CD1c-positive myeloid dendritic cell (primary cell): ENCODE measurements at regions not wholly inside any gene's neighbourhood (a gene's known extent, or its start where the extent isn't known, plus 50 kb on each side); places are given as distances from the start of the nearest gene placed in this dataset.
"Not testable (repeated sequence)": the region's sequence is repeated elsewhere in the genome, so short reads cannot be mapped to it uniquely, and the experiment has no call there.

Source experiments
- DNase-seq: peaks from one replicate; pipeline ENCODE4 v3.0.0-alpha.2; 2016; ENCODE audit errors: extremely low spot score

- DNase-seq: no peak
Observed at GRCh38 chr6:76843054-76843822, 620.1 kb downstream of the HTR1B start.

DNA sequence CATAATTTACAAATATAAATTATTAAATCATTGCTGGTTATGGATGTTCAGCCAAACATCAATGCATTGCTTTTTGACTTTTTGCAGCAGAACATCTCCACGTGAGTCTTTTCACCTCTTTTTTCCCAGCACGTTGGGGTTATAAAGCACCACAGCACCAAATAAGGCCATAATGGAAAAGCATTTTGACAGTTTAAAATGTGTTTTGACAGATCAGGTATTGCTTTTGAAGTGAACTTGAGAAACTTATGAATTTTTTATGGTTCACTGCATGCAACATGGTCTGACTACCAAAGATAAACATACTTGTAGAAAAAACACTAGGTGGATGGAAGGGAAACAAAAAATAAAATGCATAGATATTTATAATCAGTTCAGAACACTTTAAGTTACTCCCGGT is 622.4 kb downstream of the HTR1B start:
- DNase-seq: no peak

- no peak for DNase-seq
Observed at GRCh38 chr6:76840041-76840745, 623.1 kb downstream of the HTR1B start.

- DNase-seq: no peak
Observed at GRCh38 chr6:76839505-76839904, 623.8 kb downstream of the HTR1B start.

GRCh38 chr6:76837564-76837963 is 625.7 kb downstream of the HTR1B start:
- no peak for DNase-seq

DNA sequence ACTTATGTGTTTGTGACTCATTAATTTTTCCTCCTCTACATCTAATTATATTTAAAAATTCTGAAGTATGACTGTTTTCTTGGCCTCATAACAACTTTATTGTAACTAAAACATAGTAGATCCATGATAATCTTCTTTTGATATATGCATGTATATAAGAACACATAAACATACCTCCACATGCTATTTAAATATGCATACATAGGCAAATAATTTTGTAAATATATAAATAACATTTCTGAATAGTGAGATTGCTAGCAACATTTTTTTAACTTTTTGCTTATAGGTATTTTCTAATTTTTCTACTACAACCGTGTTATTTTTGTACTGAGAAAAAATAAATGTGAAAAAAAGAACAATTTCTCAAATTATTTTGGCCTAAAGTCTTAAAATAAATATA is 627.6 kb downstream of the HTR1B start:
- DNase-seq: no peak

DNA sequence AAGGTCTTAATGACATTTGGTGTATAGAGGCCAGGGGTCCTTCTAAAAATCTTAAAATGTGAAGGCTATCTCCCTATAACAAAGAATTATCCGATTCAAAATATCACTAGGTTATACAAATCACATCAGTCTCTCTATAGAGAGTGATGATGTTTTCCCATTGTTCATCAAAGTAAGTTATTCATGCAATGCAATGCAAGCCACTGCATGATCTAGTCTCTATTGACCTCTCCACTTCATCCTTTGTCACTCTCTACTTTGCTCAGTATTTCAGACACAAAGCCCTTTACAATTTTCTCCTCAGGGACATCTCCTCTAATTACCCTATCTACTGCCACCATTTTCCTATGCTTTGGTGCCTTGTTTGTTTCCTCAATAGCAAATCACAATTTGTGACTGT is 628.0 kb downstream of the HTR1B start:
- DNase-seq: no peak

DNA sequence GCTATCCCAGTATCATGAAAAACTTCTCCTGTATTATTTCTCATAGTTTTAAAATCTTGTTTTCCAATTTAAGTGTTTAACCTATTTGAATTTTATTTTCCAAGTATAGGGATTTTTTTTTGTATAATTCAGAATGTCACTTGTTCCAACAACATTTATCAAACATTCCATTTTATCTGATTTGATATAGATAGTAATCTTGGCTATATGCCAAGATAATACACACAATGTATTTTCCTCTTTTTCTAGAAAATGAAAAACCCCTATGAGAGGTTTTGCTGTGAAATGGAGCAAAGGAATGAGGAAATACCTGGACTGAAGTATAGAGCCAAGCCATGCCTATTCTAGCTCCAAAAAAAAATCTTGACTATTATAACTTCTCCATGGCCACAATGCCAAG is 628.9 kb downstream of the HTR1B start:
- no peak for DNase-seq

DNA sequence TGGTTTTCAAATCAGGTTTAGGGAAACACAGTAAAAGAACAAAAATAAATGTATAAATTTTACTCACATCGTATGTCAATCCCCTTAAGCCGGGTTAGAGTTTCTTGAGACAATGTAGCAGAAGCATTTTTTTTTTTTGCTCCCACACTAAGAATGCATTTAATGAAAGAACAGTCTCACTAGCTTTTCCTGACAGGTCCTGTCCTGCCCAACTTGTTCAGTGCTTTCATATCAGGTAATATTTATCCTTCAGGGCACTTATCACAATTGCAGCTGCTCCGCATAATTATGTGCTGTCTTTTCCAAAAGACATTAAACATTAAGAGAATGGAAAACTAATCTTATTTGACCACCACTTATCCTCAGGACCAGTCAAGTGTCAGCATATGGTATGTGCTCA is 632.0 kb downstream of the HTR1B start:
- DNase-seq: no peak

GRCh38 chr6:76823578-76823977 is 639.7 kb downstream of the HTR1B start:
- not testable (repeated sequence) for DNase-seq

GRCh38 chr6:76818451-76818850 is 644.8 kb downstream of the HTR1B start:
- DNase-seq: no peak

GRCh38 chr6:76817429-76817828 is 645.9 kb downstream of the HTR1B start:
- DNase-seq: no peak

DNA sequence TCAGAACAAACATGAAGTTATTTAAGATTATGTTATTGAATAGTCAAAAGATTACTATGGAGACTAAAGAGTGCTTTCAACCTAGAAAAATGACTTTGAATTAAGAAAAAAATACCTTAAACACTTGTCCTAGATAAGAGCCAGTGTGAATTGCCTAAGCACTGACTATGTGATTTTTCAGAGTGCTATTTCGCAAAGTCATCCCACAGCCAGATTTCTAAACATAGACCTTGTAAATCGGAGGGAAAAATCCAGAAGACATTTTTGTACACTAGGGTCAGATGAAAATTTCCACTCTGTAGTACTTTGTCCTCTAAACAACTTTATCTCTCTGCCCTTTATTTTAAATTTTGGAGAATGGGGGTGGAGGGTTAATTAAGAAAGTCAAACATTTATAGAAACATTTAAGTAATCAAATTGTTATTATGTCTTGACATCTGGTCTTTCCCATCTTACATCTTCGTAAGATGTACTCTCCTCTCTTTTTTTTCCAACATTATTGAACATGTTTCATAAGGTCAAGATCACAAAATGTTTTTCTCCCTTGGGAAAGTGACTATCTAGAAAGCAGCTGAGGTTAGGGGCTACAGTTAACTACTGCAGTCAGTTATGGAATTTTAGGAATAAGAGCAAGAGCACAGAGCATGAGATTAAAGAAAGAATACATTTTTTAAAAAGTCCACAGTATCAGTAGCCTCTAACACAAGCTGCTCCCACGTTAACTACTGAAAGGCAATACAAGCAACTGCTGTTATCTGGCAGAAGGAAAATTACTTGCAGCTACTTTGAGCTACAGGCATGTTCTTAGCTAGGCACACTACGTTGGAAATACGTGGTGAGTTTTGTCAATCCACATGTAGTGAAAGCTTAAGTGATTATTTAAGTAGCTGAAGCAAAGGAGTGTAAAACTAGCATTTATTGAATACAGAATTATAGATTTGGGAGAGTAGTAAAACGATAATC is 648.5 kb downstream of the HTR1B start:
- DNase-seq: no peak

DNA sequence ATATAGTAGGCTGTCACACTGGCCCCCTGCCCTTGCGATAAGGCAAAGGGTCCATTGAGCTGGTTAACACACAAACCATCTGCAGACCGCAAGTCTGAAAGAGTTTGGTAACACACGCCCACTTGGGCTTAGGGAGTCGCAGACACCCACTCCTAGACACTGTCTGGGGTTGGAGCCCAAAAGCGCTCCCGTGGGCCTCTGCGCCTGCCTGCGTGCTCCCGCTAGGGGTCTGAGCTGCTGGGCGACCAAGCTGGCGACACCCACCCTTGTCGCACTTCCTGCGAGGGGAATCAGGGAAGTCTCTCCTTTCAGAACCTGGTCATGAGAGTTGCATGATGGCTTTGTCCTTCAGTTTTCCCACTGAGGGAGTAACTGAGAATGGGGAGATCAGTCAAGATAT is 653.0 kb downstream of the HTR1B start:
- DNase-seq: no peak

- no peak for DNase-seq
Observed at GRCh38 chr6:76803038-76803580, 660.2 kb downstream of the HTR1B start.

DNA sequence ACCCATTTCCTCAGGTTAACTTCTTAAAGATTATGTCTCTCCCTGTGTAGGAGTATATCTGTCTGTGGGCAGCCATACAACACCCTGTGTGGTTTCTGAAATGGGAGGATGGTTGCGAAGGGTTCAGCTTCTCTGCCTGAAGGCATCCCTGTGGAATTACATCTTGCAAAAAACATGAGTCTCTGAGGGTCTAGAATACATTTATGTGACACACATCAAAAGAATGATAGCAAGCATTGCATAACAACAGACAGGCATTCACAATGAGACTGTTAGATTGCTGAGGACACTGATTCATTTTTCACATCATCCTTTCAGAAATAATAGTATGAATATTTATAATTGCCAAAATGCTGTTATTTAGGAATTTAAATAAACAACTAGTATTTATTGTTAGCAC is 670.9 kb downstream of the HTR1B start:
- no peak for DNase-seq

- no peak for DNase-seq
Observed at GRCh38 chr6:76790881-76791280, 672.4 kb downstream of the HTR1B start.

GRCh38 chr6:76790045-76790796 is 673.1 kb downstream of the HTR1B start:
- no peak for DNase-seq

GRCh38 chr6:76789580-76789979 is 673.7 kb downstream of the HTR1B start:
- no peak for DNase-seq

GRCh38 chr6:76788155-76788554 is 675.1 kb downstream of the HTR1B start:
- no peak for DNase-seq

DNA sequence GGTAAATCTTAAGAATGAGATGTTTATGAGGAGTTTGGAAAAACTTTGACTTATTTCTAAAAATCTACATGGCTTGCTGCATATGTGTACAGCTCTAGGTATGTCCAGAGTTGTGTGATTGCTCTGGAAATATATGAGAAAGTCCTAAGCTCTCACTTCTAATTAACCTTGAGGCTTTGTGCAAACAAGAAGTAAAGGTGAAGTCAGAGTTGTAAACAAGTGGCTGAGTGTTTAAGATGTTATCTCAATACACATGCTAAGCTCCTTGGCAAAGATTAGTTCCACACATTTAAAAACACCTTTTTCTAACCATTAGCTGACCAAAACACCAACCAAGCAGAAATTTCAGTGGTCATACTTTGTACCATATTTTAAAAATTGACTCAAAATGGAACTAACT is 684.2 kb downstream of the HTR1B start:
- DNase-seq: no peak
